SK-N-SH treated with all-trans-retinoic acid at 6 μM for 48 hours (cell line): ENCODE measurements at regions not wholly inside any gene's neighbourhood (a gene's known extent, or its start where the extent isn't known, plus 50 kb on each side); places are given as distances from the start of the nearest gene placed in this dataset.

Experiments
- ATAC-seq: fragments of 200-7000 bp; cut with Tn5 transposase; 3 replicates; pipeline ENCODE4 v1.9.1; 2020; ENCODE audit warnings: mild to moderate bottlenecking, moderate library complexity
- ARNTL ChIP-seq: fragments of 450-650 bp; formaldehyde crosslinking; IDR thresholded peaks from 2 replicates; pipeline ENCODE4 v1.5.0; 2020; ENCODE audit warnings: low read depth, mild to moderate bottlenecking, moderate library complexity, borderline replicate concordance
- BACH2 ChIP-seq: fragments of 250-450 bp; sonication (Bioruptor Pico); IDR thresholded peaks from 2 replicates; pipeline ENCODE4 v1.9.0; 2021; ENCODE audit warnings: mild to moderate bottlenecking, borderline replicate concordance
- CREB5 ChIP-seq: fragments of 250-450 bp; sonication (Bioruptor Pico); IDR thresholded peaks from 2 replicates; pipeline ENCODE4 v1.5.1; 2020; ENCODE audit warnings: low read depth, mild to moderate bottlenecking, moderate library complexity
- CSDC2 ChIP-seq: fragments of 250-450 bp; sonication (Bioruptor Pico); IDR thresholded peaks from 2 replicates; pipeline ENCODE4 v1.5.0; 2020; ENCODE audit warnings: mild to moderate bottlenecking, moderate library complexity
- ESRRG ChIP-seq: fragments of 250-450 bp; sonication (Bioruptor Pico); IDR thresholded peaks from 2 replicates; pipeline ENCODE4 v1.6.1; 2021; ENCODE audit warnings: mild to moderate bottlenecking
- ISL1 ChIP-seq: fragments of 250-450 bp; sonication (Bioruptor Pico); IDR thresholded peaks from 2 replicates; pipeline ENCODE4 v2.1.2; 2022; ENCODE audit warnings: mild to moderate bottlenecking, moderate library complexity
- OSR1 ChIP-seq: fragments of 250-450 bp; sonication (Bioruptor Pico); IDR thresholded peaks from 2 replicates; pipeline ENCODE4 v1.8.0; 2022; ENCODE audit warnings: moderate library complexity, mild to moderate bottlenecking, inconsistent platforms
- PATZ1 ChIP-seq: fragments of 250-450 bp; sonication (Bioruptor Pico); IDR thresholded peaks from 2 replicates; pipeline ENCODE4 v1.8.0; 2020; ENCODE audit warnings: mild to moderate bottlenecking, moderate library complexity, borderline replicate concordance
- POU6F1 ChIP-seq: fragments of 250-450 bp; sonication (Bioruptor Pico); IDR thresholded peaks from 2 replicates; pipeline ENCODE4 v1.8.0; 2021; ENCODE audit warnings: low read depth, mild to moderate bottlenecking, moderate library complexity, borderline replicate concordance
- PPARA ChIP-seq: fragments of 250-450 bp; sonication (Bioruptor Pico); IDR thresholded peaks from 2 replicates; pipeline ENCODE4 v1.5.0; 2020; ENCODE audit warnings: mild to moderate bottlenecking, borderline replicate concordance
- RARB ChIP-seq: fragments of 250-450 bp; sonication (Bioruptor Pico); IDR thresholded peaks from 2 replicates; pipeline ENCODE4 v1.8.0; 2021; ENCODE audit warnings: mild to moderate bottlenecking, moderate library complexity
- SNAI2 ChIP-seq: fragments of 250-450 bp; sonication (Bioruptor Pico); IDR thresholded peaks from 2 replicates; pipeline ENCODE4 v1.5.0; 2020; ENCODE audit warnings: mild to moderate bottlenecking, moderate library complexity
- TCF4 ChIP-seq: fragments of 250-450 bp; sonication (Bioruptor Pico); IDR thresholded peaks from 2 replicates; pipeline ENCODE4 v1.8.0; 2021; ENCODE audit warnings: mild to moderate bottlenecking, moderate library complexity, borderline replicate concordance
- TOX ChIP-seq: fragments of 250-450 bp; sonication (Bioruptor Pico); IDR thresholded peaks from 2 replicates; pipeline ENCODE4 v1.8.0; 2021; ENCODE audit warnings: mild to moderate bottlenecking, moderate library complexity, borderline replicate concordance
- TSHZ2 ChIP-seq: fragments of 250-450 bp; sonication (Bioruptor Pico); IDR thresholded peaks from 2 replicates; pipeline ENCODE4 v1.5.0; 2020; ENCODE audit warnings: mild to moderate bottlenecking, moderate library complexity
- ZC3H10 ChIP-seq: fragments of 250-450 bp; sonication (Bioruptor Pico); IDR thresholded peaks from 2 replicates; pipeline ENCODE4 v1.5.1; 2021; ENCODE audit warnings: mild to moderate bottlenecking, moderate library complexity
- ZFP30 ChIP-seq: fragments of 450-650 bp; formaldehyde crosslinking; IDR thresholded peaks from 2 replicates; pipeline ENCODE4 v1.5.0; 2022; ENCODE audit warnings: mild to moderate bottlenecking, moderate library complexity
- ZNF565 ChIP-seq: fragments of 450-650 bp; formaldehyde crosslinking; conservative IDR thresholded peaks from 2 replicates; pipeline ENCODE4 v1.5.0; 2020; ENCODE audit warnings: low read depth, mild to moderate bottlenecking, moderate library complexity
- ZNF70 ChIP-seq: fragments of 450-650 bp; formaldehyde crosslinking; IDR thresholded peaks from 2 replicates; pipeline ENCODE4 v1.5.0; 2020; ENCODE audit warnings: mild to moderate bottlenecking, moderate library complexity
- ZNF8 ChIP-seq: fragments of 450-650 bp; formaldehyde crosslinking; IDR thresholded peaks from 2 replicates; pipeline ENCODE4 v1.5.0; 2020; ENCODE audit warnings: mild to moderate bottlenecking, moderate library complexity
- TF ChIP-seq, protein P1 (sequence below): fragments of 250-450 bp; sonication (Bioruptor Pico); IDR thresholded peaks from 2 replicates; pipeline ENCODE4 v1.5.1; 2021; ENCODE audit warnings: mild to moderate bottlenecking, moderate library complexity

DNA sequence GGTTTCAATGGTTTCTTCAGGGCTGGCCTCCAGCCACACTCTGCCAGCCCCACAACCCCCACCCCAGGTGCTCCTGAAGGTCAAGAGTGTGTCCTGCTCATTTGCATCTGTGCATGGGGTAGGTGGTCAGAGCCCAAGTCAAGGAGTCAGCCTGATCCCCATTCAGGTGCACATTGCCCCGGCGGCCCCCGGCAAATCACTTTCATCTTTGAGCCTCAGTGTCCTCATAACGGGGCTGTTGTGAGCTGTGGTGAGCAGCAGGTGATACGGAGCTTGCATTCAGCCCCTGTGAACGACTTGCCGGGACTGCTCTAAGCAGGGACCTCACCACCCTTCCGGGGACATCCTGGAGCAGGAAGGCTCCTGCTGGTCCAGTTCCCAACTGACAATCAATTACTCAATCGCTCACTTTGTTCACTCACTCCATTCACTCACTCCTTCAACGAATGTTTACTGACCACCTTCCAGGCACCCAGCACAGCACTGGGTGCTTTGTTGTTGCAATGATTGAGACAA is 93.2 kb upstream of the CPEB4 start (continued):
- TF ChIP-seq CREB5 (CRISPR knock-in tag) = no peak
- TF ChIP-seq ISL1 = no peak
- TF ChIP-seq SNAI2 = no peak

DNA sequence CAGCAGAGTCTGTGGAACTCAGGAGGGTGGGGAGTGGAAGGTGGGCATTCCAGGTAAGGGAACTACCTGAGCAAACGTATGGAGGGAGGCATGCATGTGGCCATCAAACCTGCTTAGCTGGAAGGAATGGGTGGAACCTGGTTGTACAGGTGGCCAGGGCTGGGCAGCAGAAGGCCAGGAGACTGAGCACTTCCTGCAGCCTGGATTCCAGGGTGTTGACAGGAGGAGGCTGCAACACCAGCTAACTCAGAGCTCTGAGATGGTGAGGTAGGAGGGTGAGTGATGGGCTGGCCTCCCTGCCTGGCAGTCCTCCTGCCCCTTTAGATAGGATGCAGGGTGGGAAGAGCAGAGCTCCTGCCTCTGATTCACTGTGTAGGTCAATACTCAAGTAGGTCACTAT is 92.5 kb upstream of the CPEB4 start:
- no peak for ATAC-seq
- no peak for TF ChIP-seq ARNTL
- no peak for TF ChIP-seq ZC3H10
- TF ChIP-seq TSHZ2 (CRISPR knock-in tag) = no peak
- TF ChIP-seq TOX (CRISPR knock-in tag) = no peak
- TF ChIP-seq ISL1 = no peak
- TF ChIP-seq ESRRG (CRISPR knock-in tag) = no peak
- TF ChIP-seq PATZ1 (CRISPR knock-in tag) = no peak
- TF ChIP-seq CREB5 (CRISPR knock-in tag) = no peak
- no peak for TF ChIP-seq OSR1 (CRISPR knock-in tag)
- TF ChIP-seq ZNF8 (CRISPR knock-in tag) = no peak
- no peak for TF ChIP-seq ZFP30 (CRISPR knock-in tag)
- TF ChIP-seq, protein P1, sequence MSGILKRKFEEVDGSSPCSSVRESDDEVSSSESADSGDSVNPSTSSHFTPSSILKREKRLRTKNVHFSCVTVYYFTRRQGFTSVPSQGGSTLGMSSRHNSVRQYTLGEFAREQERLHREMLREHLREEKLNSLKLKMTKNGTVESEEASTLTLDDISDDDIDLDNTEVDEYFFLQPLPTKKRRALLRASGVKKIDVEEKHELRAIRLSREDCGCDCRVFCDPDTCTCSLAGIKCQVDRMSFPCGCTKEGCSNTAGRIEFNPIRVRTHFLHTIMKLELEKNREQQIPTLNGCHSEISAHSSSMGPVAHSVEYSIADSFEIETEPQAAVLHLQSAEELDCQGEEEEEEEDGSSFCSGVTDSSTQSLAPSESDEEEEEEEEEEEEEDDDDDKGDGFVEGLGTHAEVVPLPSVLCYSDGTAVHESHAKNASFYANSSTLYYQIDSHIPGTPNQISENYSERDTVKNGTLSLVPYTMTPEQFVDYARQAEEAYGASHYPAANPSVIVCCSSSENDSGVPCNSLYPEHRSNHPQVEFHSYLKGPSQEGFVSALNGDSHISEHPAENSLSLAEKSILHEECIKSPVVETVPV (CRISPR knock-in tag) = no peak
- TF ChIP-seq ZNF565 = no peak
- no peak for TF ChIP-seq RARB
- TF ChIP-seq BACH2 (CRISPR knock-in tag) = no peak
- no peak for TF ChIP-seq ZNF70 (CRISPR knock-in tag)
- TF ChIP-seq PPARA (CRISPR knock-in tag) = no peak
- no peak for TF ChIP-seq CSDC2 (CRISPR knock-in tag)
- no peak for TF ChIP-seq TCF4 (CRISPR knock-in tag)
- no peak for TF ChIP-seq POU6F1 (CRISPR knock-in tag)
